GM21576 (cell line): ENCODE measurements at regions not wholly inside any gene's neighbourhood (a gene's known extent, or its start where the extent isn't known, plus 50 kb on each side); places are given as distances from the start of the nearest gene placed in this dataset.
"Not testable (repeated sequence)": the region's sequence is repeated elsewhere in the genome, so short reads cannot be mapped to it uniquely, and the experiment has no call there.

Source experiments
- ATAC-seq: cut with Tn5 transposase; IDR thresholded peaks from one replicate; pipeline ENCODE4 v1.9.1; 2021; ENCODE audit warnings: mild to moderate bottlenecking, moderate library complexity; ENCODE audit not compliant: unreplicated experiment

DNA sequence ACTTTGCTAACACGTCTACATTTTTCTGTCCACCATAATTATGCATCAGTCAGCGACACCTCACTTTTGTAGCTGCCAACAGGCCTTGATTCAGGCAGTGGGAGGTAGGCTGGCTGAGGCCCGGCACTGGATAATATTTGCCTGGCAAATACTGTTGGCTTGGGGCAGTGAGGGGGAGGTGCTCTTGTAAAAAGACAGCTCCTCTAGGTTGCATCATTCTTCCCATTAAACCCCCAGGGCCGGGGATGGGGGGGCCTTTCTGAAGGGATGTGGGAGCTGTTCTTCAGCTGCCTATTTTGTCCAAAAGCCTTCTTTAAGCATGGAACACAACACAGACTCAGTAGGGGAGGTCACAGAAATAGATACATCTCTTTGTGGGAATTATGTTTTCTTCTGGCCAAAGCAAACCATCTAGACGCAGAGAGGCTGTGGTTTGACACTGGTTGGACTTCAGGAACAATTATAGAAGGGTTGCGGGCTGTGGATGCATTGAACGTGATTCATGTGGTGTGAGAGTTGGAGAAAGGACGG, 338.3 kb upstream of the NT5E start:
- ATAC-seq, result no peak

DNA sequence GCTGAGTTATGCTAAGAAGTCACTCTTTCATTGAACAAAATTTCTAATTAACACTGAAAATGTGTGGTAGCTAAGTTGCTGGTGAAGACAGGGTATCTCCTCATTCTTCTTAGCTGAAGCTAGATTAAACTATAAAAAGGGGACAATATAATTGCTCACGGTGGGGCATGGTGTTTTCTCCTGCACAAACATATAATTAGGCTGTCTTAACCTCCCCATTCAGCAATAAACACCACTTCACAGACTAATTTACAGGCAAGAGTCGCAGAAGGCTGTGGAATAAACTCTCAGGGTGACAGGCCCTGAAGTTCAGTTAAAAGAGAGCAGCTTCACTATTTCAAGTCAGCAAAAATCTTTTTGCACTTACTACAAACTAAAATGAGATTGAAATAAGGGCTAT, 338.9 kb upstream of the NT5E start:
- no peak for ATAC-seq

DNA sequence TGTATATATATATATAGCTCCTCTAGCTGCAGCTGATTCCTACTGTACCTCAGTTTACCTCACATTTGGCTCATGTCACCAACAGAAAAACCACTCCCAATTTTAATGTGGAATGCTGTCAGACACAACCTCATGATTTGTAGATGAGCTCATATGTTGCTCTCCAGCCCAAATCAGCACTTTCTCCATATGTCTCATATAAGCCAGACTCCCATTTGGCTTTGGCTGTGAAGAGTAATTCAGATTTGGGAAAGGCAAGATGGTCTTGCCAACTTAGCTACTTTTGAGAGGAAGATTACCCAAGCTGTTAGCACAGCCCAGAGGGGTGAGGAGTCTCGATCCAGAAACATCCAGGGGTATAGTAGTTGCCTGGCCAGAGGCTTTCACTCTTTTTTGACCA, 342.2 kb upstream of the NT5E start:
- ATAC-seq, result no peak

DNA sequence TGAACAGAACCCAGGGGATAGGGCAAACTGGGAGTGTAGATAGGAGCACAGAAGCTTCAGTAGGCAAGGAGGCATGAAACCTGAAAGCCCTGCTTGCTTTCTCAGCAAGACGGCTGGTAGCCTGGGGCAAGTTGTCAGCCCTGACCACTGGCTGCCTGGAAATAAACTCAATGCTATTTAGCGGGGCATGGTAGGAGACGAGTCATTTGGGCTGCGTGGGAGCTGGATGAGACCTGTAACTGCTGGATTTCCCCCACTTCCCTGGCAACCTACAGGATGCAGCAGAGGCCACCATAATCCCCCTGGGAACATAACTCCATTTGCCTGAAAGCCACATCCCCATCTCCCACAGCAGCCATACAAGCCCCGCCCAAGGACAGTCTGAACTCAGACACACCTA, 332.6 kb upstream of the TBX18 start:
- no peak for ATAC-seq

DNA sequence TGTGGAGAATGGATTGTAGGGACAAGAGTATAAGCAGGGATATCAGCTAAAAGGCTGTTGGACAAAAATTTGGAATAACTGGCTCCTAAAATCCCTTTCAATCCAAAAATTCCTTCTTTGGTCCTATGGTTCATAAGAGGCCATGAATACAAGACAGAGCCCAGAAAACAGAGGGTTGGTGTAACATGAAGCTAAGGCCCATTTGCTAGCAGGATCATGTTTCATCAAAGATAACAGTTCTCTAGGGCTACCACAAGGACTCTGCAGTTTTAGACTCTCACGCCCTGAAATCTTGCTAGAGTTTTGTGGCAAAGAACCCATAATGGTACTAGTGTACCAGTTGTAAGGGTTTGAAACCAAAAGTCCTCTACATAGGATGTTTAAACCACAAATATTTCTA, 327.8 kb upstream of the TBX18 start:
- ATAC-seq, result no peak

DNA sequence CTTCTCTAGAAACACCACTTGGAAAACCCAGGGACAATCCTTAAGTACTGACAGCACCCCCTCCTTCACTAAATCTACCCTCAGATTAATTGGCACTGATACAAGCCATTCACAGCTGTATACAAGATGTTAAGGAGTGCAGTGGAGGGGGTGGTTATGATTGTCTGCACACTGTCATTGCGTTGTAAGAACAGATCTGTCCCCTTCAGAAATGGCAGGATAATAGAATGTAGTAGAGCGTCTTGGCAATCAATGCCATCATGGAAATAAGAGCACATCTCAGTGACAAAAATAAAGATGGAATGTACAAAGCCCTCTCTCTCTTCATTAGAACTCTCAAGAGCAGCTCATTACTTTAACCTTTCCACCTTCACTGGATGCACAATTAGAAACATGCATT, 324.9 kb upstream of the TBX18 start:
- ATAC-seq, result no peak

DNA sequence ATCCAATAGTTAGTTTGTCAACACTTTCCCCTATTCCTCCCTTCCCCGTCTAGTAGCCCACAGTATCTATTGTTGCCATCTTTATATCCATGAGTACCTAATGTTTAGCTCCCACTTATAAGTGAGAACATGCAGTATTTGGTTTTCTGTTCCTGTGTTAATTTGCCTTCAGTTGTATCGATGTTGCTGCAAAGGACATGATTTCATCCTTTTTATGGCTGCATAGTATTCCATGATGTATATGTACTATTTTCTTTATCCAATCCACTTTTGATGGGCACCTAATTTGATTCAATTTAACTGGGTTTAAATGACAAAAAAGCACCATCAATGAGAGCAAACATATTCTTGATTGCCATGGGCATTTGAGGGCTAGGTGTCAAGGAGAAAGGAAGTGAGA, 321.5 kb upstream of the TBX18 start:
- no peak for ATAC-seq

DNA sequence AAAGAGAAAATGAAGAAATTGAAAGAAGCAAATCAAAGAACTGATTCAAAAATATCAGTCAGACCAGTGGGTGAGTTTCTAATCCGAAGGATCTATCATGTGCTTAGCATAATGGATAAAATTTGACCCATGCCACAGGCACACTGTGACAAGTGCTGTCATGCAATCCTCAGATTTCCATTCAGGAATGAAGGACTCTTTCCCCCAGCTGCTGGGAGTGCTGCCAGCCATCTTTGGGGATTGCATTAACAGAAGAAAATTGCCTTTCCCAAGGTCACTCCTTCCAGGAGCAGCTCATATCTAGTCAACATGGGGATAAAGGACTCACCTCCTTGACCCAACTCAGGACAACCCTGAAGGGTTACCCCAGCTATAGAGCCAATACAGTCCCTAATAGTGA, 316.7 kb upstream of the TBX18 start:
- ATAC-seq, result no peak

DNA sequence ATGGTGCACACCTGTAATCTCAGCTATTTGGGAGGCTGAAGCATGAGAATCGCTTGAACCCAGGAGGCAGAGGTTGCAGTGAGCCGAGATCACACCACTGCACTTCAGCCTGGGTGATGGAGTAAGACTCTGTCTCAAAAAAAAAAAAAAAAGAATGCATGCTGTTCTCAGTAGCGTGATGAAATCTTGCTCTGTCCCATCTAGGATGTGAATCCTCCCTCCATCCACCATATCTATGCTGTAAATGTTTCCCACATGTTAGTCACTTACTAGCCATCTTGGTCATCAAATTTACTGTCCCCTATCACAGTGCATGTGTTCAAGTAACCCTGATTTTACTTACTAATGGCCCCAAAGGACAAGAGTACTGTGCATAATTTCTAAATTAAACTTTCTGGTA, 315.4 kb upstream of the TBX18 start:
- no peak for ATAC-seq

DNA sequence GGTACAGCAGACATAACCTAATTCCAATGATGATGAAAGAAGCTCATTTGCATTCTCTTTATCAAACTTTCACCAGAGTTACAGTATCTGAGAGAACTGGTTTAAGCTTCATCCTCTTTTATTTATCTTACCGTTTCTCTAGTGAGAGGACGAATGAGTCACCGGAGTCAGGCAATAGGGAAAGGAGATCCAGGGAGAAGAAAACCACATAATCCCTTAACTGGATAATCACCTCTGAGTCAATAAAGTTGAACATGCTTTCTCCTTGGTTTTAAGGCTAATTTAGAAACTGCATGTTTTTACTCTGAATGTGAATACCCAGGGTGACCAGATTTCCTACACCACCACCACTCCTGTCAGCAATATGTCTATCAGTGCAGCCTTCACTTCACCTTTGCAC, 313.7 kb upstream of the TBX18 start:
- no peak for ATAC-seq

DNA sequence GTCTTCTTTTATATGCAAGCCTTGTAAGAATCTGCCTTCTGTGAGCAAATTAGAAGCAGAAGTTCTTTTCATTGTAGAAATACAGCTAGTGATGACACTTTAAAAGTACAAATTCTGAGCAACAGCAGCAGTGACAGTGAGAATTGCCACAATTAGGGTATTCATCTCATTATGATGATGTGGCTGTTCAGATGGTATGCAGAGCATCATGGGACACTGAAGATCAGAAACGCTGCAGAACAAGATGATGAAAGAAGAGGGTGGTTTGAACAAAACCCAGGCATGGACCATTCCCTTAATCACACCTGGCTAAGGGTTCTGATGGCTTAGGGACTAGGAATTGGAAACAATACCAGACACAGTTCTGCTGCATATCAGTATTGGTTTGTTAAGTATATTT, 312.7 kb upstream of the TBX18 start:
- no peak for ATAC-seq

DNA sequence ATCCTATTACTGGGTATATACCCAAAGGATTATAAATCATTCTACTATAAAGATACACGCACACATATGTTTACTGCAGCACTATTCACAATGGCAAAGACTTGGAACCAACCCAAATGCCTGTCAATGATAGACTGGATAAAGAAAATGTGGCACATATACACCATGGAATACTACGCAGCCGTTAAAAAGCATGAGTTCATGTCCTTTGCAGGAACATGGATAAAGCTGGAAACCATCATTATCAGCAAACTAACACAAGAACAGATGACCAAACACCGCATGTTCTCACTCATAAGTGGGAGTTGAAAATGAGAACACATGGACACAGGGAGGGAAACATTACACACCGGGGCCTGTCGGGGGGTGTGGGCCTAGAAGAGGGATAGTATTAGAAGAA, 307.4 kb upstream of the TBX18 start:
- not testable (repeated sequence) for ATAC-seq

DNA sequence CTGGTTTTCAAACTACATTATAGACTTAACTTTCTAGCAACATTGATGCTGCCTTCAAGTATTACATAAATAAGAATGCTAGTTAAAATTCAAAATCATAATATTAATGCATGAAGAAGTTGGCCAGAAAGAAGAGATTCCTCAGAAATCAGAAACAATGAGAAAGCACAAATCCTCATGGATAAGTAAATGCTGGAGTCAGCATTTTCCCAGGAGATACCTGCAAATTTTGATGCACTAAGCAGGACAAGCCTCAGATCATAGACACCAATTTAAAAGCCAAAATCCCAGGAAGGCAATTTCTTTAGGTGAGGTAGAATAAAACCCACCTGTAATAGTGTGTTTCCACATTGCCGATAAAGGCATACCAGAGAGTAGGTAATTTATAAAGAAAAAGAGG, 305.2 kb upstream of the TBX18 start:
- no peak for ATAC-seq

DNA sequence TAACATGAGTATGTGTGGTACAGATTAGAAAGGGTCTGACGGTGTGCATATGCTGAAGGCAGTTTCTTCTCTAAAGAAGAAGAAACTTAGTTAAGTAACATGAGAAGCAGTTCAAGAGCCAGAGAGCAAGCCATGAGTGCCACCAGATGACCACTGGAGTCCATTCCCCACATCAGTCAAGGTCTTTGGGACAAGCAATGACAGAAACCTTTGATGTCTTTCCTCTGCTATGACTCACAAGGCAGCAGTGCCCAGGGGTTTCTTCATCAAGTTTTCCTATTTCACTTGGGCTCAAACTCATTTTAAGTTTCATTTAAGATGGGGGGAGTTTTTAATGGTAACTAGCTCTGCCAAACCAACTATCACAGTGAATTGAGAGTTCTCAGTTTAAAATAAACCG, 303.8 kb upstream of the TBX18 start:
- no peak for ATAC-seq

DNA sequence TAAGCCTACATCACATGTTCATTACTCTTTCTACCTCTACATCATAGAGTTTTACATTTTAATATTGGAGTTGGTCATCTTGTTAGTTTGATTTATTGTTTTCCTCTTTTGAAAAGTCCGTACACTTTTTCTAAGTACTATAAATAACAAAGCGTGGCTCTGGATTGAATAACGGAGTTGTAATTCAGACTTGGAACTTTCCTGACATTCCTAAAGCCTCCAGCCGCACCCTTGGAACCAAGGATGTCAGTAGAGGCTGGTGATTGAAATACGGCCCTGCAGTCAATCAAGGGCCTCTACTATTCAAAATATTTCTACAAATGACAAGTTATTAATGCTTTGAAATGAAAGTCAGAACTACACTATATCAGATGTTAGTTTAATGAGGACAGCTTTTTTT, 301.9 kb upstream of the TBX18 start:
- no peak for ATAC-seq

DNA sequence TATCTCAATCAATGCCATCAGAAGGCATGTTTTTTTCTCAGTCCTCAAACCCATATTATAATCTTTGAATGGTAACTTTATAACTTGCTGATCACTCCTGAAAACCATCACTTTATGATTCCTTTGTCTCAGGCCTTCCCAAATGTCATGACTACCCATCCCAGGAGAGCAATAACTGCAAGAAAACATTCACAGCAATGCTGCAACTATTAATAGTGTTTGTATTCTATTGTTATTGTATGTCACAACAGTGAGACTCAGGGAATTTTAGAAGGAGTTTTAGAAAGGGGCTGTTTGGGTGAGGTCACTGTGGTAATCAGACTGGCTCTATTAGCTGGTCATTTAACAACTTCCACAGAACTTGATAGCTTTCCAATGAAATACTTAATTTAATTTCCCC, 301.4 kb upstream of the TBX18 start:
- no peak for ATAC-seq

DNA sequence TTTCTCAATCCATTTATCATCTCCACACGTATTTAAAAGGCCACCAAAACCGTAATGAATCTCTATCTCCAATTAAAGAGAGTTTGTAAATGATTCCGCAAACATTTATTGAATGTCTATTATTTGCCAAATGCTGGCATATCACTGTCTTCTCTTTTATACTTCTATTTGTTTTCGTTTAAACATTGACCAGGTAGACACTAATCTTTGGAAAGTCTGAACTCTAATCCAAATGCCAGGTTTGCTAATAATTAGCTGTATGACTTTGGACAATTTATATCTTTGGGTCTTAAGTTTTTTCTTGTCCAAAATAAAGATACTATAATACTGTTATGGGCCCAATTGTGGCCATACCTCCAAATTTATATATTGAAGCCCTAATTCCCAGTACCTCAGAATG, 299.2 kb upstream of the TBX18 start:
- no peak for ATAC-seq

DNA sequence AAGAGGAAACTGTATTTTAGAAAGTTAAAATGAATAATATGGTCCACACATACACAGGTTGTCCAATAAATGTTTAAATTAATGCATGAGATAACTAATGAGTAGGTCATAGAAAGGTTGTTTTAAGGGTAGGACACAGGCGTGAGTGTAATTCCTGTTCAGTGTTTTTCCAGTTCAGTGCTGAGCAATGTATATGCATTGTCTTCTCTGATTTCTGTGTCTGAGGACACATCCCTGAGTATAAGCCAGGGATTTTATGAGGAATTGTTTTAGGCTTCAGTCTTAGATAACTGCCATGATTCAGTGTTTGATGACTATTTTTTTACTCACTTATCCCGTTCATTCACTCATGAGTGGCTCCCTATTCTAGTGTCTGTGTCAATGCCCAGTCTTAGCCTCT, 298.5 kb upstream of the TBX18 start:
- no peak for ATAC-seq

DNA sequence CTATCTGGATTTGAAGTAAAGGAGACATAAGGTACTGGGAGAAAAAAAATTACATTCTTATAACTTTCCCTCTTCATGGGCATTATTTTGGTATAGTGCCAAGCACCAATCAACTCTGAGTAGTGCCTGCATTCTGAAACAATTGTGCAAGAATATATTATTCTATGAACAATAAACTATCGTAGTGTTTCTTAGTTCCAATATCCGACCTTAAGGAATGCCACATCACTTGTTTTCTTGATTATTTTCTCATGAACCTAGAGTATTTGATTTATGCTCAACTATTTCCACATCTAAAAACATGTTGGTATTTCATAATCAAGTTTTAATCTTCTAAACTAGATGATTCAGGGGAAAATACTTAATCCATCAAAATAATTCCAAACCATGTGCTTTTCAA, 294.4 kb upstream of the TBX18 start:
- no peak for ATAC-seq

DNA sequence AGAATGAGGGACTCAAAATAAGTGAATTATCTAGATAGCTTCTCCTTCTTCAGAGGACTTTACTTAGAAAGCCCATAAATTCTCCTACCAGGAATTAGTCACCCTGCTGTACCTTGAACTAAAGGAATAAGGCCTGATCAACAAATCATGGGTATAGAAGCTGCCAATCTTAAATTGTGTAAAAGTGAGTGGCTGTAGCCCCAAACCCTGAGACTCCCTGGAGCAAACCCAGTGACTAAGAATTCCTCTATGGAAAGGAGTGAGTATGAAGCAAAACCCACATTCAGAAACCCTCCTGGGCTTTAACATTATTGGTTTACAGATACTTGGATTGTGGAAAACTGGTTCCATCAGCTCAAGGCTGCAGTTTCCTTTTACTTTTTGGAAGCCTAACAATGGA, 285.8 kb upstream of the TBX18 start:
- no peak for ATAC-seq

DNA sequence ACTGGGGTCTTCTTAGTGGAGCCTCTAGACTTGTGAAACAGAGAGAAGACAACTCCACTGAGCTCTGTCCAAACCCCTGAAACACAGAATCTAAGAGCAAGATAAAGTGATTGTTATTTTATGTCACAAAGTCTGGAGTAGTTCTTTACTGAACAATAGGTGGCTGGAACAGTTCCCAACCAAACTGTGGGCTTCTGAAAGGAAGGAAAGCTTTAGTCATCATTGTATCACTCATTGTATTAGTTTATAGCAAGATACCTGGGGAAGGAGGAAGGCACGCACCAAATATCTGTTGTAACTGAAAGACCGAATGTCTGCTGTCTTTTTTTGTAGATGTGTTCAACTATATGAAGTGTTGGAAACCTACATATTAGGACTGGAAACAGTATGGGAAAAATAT, 284.9 kb upstream of the TBX18 start:
- ATAC-seq, result no peak

DNA sequence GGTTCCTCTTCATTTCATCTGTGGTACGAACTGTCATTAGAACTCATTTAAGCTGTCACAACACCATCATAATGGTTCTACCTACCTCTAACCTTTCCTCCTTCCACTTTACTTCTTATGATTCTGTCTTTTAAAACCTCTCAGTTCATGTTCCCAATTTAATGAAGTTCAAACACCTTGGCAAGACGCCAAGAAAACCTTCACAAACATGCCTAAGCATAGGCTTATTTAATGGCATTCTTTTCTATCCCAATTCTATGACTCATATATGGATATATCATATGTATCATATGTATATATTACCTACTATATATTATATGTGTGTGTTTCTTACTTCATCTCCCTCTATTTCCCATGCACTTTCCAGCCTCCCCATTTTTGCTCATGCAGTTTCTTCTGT, 283.4 kb upstream of the TBX18 start:
- ATAC-seq, result no peak

DNA sequence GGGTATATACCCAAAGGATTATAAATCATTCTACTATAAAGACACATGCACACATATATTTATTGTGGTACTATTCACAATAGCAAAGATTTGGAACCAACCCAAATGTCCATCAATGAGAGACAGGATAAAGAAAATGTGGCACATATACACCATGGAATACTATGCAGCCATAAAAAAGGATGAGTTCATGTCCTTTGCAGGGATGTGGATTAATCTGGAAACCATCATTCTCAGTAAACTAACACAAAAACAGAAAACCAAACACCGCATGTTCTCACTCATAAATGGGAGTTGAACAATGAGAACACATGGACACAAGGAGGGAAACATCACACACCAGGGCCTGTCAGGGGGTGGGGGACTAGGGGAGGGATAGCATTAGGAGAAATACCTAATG, 281.4 kb upstream of the TBX18 start:
- not testable (repeated sequence) for ATAC-seq

DNA sequence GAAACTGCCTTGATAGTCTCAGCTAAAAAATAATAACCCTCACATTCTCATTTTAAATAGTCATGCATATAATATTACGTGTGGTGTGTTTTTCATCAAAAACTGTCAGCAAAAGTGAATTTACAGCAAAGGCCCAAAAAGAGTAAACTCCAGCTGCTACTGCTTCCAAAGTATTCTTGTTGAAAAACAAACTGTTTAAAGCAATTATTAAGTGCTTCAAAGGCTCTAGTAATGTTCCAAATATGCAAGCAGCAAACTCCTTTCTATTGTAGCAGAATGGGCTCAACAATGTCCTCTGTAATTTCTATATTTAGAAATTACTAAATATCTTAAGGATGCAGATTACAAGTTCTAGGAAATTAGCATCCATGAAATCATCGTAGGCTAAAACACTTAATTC, 280.0 kb upstream of the TBX18 start:
- ATAC-seq, result no peak
